ENCODE measurements at regions not wholly inside any gene's neighbourhood (a gene's known extent, or its start where the extent isn't known, plus 50 kb on each side); places are given as distances from the start of the nearest gene placed in this dataset.
"Not testable (repeated sequence)": the region's sequence is repeated elsewhere in the genome, so short reads cannot be mapped to it uniquely, and the experiment has no call there.

GRCh38 chr4:128633067-128633466 is 176.4 kb upstream of the JADE1 start:
- no peak for DNase-seq (ENCODE audit: low spot score in 2 of 2)
- Histone ChIP-seq H3K4me1 (peaks cover 19% of the 10 kb centered on the region), H3K36me3 (replicated peaks) (no peaks in the 10 kb centered on the region), H3K27me3 (ENCODE audit: low read depth) (peaks cover 1% of the 10 kb centered on the region; the same call in 1 of the 2 replicates), H3K4me3 (no peak overlapping the region), H3K9me3 (no peaks in the 10 kb centered on the region)
- in situ Hi-C loops (cut with MboI; ENCODE audit: low sequenced_read_pairs): no loop called here

GRCh38 chr4:128630871-128631270 is 178.6 kb upstream of the JADE1 start:
- no peak overlapping the region for H3K4me3 ChIP-seq
- H3K9me3 ChIP-seq: no peaks in the 10 kb centered on the region
- DNase-seq (ENCODE audit: low spot score in 2 of 2): no peak
- in situ Hi-C loops (cut with MboI; ENCODE audit: low sequenced_read_pairs): no loop called here
- peaks cover 5% of the 10 kb centered on the region; the same call in 1 of the 2 replicates for H3K27me3 ChIP-seq (ENCODE audit: low read depth)
- no peaks in the 10 kb centered on the region for H3K36me3 ChIP-seq (replicated peaks)
- H3K4me1 ChIP-seq: peaks cover 7% of the 10 kb centered on the region

- in situ Hi-C loops (cut with MboI; ENCODE audit: low sequenced_read_pairs): no loop called here
- H3K4me3 ChIP-seq: no peak overlapping the region
- DNase-seq (ENCODE audit: low spot score in 2 of 2): no peak
- H3K9me3 ChIP-seq: no peaks in the 10 kb centered on the region; the same call in 1 of the 2 replicates
- peaks cover 5% of the 10 kb centered on the region; the same call in 1 of the 2 replicates for H3K27me3 ChIP-seq (ENCODE audit: low read depth)
- H3K36me3 ChIP-seq (replicated peaks): no peaks in the 10 kb centered on the region
- H3K4me1 ChIP-seq: no peaks in the 10 kb centered on the region
These were observed 185.8 kb upstream of the JADE1 start for GRCh38 chr4:128623508-128624215.

- DNase-seq (ENCODE audit: low spot score in 2 of 2); in situ Hi-C loops (cut with MboI; ENCODE audit: low sequenced_read_pairs); H3K4me3 ChIP-seq; H3K9me3 ChIP-seq; H3K27me3 ChIP-seq (ENCODE audit: low read depth); H3K4me1 ChIP-seq; H3K36me3 ChIP-seq (replicated peaks): not testable (repeated sequence)
These were observed 189.1 kb upstream of the JADE1 start for GRCh38 chr4:128620279-128620965.

- no peak for DNase-seq (ENCODE audit: low spot score in 2 of 2)
- Histone ChIP-seq H3K27me3 (ENCODE audit: low read depth) (no peaks in the 10 kb centered on the region), H3K4me1 (no peaks in the 10 kb centered on the region), H3K36me3 (replicated peaks) (no peaks in the 10 kb centered on the region), H3K4me3 (no peak overlapping the region), H3K9me3 (no peaks in the 10 kb centered on the region; the same call in 1 of the 2 replicates)
- in situ Hi-C loops (cut with MboI; ENCODE audit: low sequenced_read_pairs): no loop called here
These were observed 194.3 kb upstream of the JADE1 start for GRCh38 chr4:128615197-128615596.

GRCh38 chr4:128608006-128608405 is 201.5 kb upstream of the JADE1 start:
- in situ Hi-C loops (cut with MboI; ENCODE audit: low sequenced_read_pairs): no loop called here
- no peaks in the 10 kb centered on the region for H3K27me3 ChIP-seq (ENCODE audit: low read depth)
- H3K9me3 ChIP-seq: no peaks in the 10 kb centered on the region
- no peak overlapping the region for H3K4me3 ChIP-seq
- no peaks in the 10 kb centered on the region for H3K36me3 ChIP-seq (replicated peaks)
- DNase-seq (ENCODE audit: low spot score in 2 of 2): no peak
- peaks cover 12% of the 10 kb centered on the region for H3K4me1 ChIP-seq

GRCh38 chr4:128606173-128606572 is 203.3 kb upstream of the JADE1 start:
- Histone ChIP-seq H3K9me3 (no peaks in the 10 kb centered on the region), H3K27me3 (ENCODE audit: low read depth) (no peaks in the 10 kb centered on the region), H3K36me3 (replicated peaks) (no peaks in the 10 kb centered on the region), H3K4me3 (no peak overlapping the region), H3K4me1 (peaks cover 15% of the 10 kb centered on the region)
- DNase-seq (ENCODE audit: low spot score in 2 of 2): no peak
- in situ Hi-C loops (cut with MboI; ENCODE audit: low sequenced_read_pairs): no loop called here

GRCh38 chr4:128604840-128605239 is 204.7 kb upstream of the JADE1 start:
- H3K4me3 ChIP-seq: no peak overlapping the region
- H3K36me3 ChIP-seq (replicated peaks): no peaks in the 10 kb centered on the region
- peak in 1 of 2 experiments; percentile 63 for DNase-seq (ENCODE audit: low spot score in 2 of 2)
- H3K9me3 ChIP-seq: no peaks in the 10 kb centered on the region
- in situ Hi-C loops (cut with MboI; ENCODE audit: low sequenced_read_pairs): no loop called here
- H3K4me1 ChIP-seq: peaks cover 17% of the 10 kb centered on the region
- H3K27me3 ChIP-seq (ENCODE audit: low read depth): no peaks in the 10 kb centered on the region

- no peaks in the 10 kb centered on the region for H3K36me3 ChIP-seq (replicated peaks)
- H3K27me3 ChIP-seq (ENCODE audit: low read depth): no peaks in the 10 kb centered on the region
- H3K9me3 ChIP-seq: no peaks in the 10 kb centered on the region
- H3K4me1 ChIP-seq: peaks cover 18% of the 10 kb centered on the region
- in situ Hi-C loops (cut with MboI; ENCODE audit: low sequenced_read_pairs): no loop called here
- H3K4me3 ChIP-seq: no peak overlapping the region
- DNase-seq (ENCODE audit: low spot score in 2 of 2): no peak
These were observed 205.3 kb upstream of the JADE1 start for GRCh38 chr4:128604204-128604603.

GRCh38 chr4:128603081-128603480 is 206.4 kb upstream of the JADE1 start:
- in situ Hi-C loops (cut with MboI; ENCODE audit: low sequenced_read_pairs): no loop called here
- Histone ChIP-seq H3K27me3 (ENCODE audit: low read depth) (no peaks in the 10 kb centered on the region), H3K9me3 (no peaks in the 10 kb centered on the region), H3K4me3 (no peak overlapping the region), H3K36me3 (replicated peaks) (no peaks in the 10 kb centered on the region), H3K4me1 (peaks cover 24% of the 10 kb centered on the region)
- no peak for DNase-seq (ENCODE audit: low spot score in 2 of 2)

GRCh38 chr4:128601991-128602695 is 207.4 kb upstream of the JADE1 start:
- no peaks in the 10 kb centered on the region for H3K9me3 ChIP-seq
- H3K4me1 ChIP-seq: peaks cover 33% of the 10 kb centered on the region
- H3K36me3 ChIP-seq (replicated peaks): no peaks in the 10 kb centered on the region
- H3K27me3 ChIP-seq (ENCODE audit: low read depth): no peaks in the 10 kb centered on the region
- in situ Hi-C loops (cut with MboI; ENCODE audit: low sequenced_read_pairs): no loop called here
- no peak overlapping the region for H3K4me3 ChIP-seq
- DNase-seq (ENCODE audit: low spot score in 2 of 2): no peak

- H3K36me3 ChIP-seq (replicated peaks): no peaks in the 10 kb centered on the region
- H3K4me1 ChIP-seq: peaks cover 38% of the 10 kb centered on the region
- no peaks in the 10 kb centered on the region for H3K27me3 ChIP-seq (ENCODE audit: low read depth)
- in situ Hi-C loops (cut with MboI; ENCODE audit: low sequenced_read_pairs): no loop called here
- H3K9me3 ChIP-seq: no peaks in the 10 kb centered on the region
- peak; percentile 17 to 39 for DNase-seq (ENCODE audit: low spot score in 2 of 2)
- no peak overlapping the region for H3K4me3 ChIP-seq
These were observed 208.3 kb upstream of the JADE1 start for GRCh38 chr4:128600996-128601871.

- H3K27me3 ChIP-seq (ENCODE audit: low read depth): no peaks in the 10 kb centered on the region
- in situ Hi-C loops (cut with MboI; ENCODE audit: low sequenced_read_pairs): no loop called here
- DNase-seq (ENCODE audit: low spot score in 2 of 2): no peak
- no peaks in the 10 kb centered on the region for H3K9me3 ChIP-seq
- no peak overlapping the region for H3K4me3 ChIP-seq
- H3K4me1 ChIP-seq: peaks cover 38% of the 10 kb centered on the region
- no peaks in the 10 kb centered on the region for H3K36me3 ChIP-seq (replicated peaks)
These were observed 209.1 kb upstream of the JADE1 start for GRCh38 chr4:128600410-128600809.
